ENCODE measurements at regions not wholly inside any gene's neighbourhood (a gene's known extent, or its start where the extent isn't known, plus 50 kb on each side); places are given as distances from the start of the nearest gene placed in this dataset.

- Histone ChIP-seq H3K9me2 (replicated peaks; ENCODE audit: insufficient read depth) (no peaks in the 10 kb centered on the region), H3K36me3 (replicated peaks; ENCODE audit: insufficient read depth, low read depth) (no peaks in the 10 kb centered on the region), H3K4me1 (ENCODE audit: insufficient read depth) (no peaks in the 10 kb centered on the region), H3K79me2 (no peaks in the 10 kb centered on the region), H4K20me1 (ENCODE audit: insufficient read depth, poor library complexity, severe bottlenecking) (no peaks in the 10 kb centered on the region), H3K4me2 (no peak overlapping the region), H3K9me3 (ENCODE audit: low read depth) (no peaks in the 10 kb centered on the region), H2AFZ (no peak overlapping the region), H3K27ac (no peak overlapping the region), H3K27me3 (no peaks in the 10 kb centered on the region), H3K4me3 (no peak overlapping the region)
- TF ChIP-seq, protein P1, sequence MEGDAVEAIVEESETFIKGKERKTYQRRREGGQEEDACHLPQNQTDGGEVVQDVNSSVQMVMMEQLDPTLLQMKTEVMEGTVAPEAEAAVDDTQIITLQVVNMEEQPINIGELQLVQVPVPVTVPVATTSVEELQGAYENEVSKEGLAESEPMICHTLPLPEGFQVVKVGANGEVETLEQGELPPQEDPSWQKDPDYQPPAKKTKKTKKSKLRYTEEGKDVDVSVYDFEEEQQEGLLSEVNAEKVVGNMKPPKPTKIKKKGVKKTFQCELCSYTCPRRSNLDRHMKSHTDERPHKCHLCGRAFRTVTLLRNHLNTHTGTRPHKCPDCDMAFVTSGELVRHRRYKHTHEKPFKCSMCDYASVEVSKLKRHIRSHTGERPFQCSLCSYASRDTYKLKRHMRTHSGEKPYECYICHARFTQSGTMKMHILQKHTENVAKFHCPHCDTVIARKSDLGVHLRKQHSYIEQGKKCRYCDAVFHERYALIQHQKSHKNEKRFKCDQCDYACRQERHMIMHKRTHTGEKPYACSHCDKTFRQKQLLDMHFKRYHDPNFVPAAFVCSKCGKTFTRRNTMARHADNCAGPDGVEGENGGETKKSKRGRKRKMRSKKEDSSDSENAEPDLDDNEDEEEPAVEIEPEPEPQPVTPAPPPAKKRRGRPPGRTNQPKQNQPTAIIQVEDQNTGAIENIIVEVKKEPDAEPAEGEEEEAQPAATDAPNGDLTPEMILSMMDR (IDR thresholded peaks at IDR 0.05; ENCODE audit: poor library complexity): no peak
- TF ChIP-seq EZH2phosphoT487 (IDR thresholded peaks at IDR 0.05; ENCODE audit: low read depth, severe bottlenecking, unreplicated experiment) (no peak), EZH2 (IDR thresholded peaks at IDR 0.05; ENCODE audit: borderline replicate concordance) (no peak)
- 86% methylated on average over 3 of the region's 3 CpGs for WGBS (ENCODE audit: low lambda C conversion rate, missing lambda C conversion rate)
- no peak for DNase-seq (ENCODE audit: low spot score)
Observed at GRCh38 chr4:34047363-34047762, 2197.0 kb downstream of the ARAP2 start.

DNA sequence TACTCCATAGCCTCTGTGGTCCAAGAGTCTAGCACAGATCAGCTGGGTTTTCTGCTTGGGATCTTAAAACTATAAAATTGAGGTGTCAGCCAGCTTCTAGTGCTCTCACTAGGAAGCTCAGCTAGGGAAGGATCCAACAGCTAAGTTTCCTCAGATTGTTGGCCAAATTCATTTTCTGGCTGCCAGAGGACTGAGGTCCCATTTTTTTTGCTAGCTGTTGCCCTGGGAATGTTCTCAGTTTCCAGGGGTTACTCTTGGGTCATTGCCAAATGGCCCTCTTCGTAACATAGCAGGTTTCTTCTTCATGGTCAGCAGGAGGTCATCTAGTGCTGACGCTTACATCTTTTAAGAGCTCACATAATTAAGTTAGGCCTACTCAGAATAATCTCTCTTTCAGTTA is 2178.2 kb downstream of the ARAP2 start:
- no peak overlapping the region for H3K4me3 ChIP-seq
- no peaks in the 10 kb centered on the region for H3K27me3 ChIP-seq
- no peaks in the 10 kb centered on the region for H4K20me1 ChIP-seq (ENCODE audit: insufficient read depth, poor library complexity, severe bottlenecking)
- H3K27ac ChIP-seq: no peak overlapping the region
- WGBS (ENCODE audit: low lambda C conversion rate, missing lambda C conversion rate): 80% methylated on average over 2 of the region's 2 CpGs
- no peak overlapping the region for H2AFZ ChIP-seq
- H3K9me3 ChIP-seq (ENCODE audit: low read depth): no peaks in the 10 kb centered on the region
- TF ChIP-seq, protein P1 (IDR thresholded peaks at IDR 0.05; ENCODE audit: poor library complexity): no peak
- TF ChIP-seq EZH2phosphoT487 (IDR thresholded peaks at IDR 0.05; ENCODE audit: low read depth, severe bottlenecking, unreplicated experiment) (no peak), EZH2 (IDR thresholded peaks at IDR 0.05; ENCODE audit: borderline replicate concordance) (no peak)
- no peaks in the 10 kb centered on the region for H3K79me2 ChIP-seq
- no peak for DNase-seq (ENCODE audit: low spot score)
- H3K36me3 ChIP-seq (replicated peaks; ENCODE audit: insufficient read depth, low read depth): no peaks in the 10 kb centered on the region
- no peaks in the 10 kb centered on the region for H3K4me1 ChIP-seq (ENCODE audit: insufficient read depth)
- H3K4me2 ChIP-seq: no peak overlapping the region
- no peaks in the 10 kb centered on the region for H3K9me2 ChIP-seq (replicated peaks; ENCODE audit: insufficient read depth)

DNA sequence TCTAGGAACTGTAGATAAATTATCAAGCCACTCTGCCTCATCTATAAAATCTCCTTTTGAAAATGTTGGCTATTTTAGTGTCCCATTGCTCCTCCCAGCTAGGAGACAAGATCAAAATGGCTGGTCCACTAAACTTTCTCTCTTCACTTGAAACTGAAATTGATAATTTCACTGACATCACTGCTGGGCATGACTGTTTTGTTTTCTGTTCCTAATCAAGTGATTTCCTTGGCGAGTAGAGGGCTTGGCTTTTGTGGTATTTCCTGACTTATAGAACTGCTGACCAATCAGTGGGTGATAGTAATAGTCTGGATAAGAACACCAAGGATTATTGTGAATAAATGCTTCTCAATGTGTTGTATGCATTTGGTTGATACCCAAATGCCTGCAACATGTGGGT is 2152.9 kb downstream of the ARAP2 start:
- no peak overlapping the region for H2AFZ ChIP-seq
- H3K4me2 ChIP-seq: no peak overlapping the region
- no peaks in the 10 kb centered on the region for H3K9me3 ChIP-seq (ENCODE audit: low read depth)
- no peak overlapping the region for H3K4me3 ChIP-seq
- TF ChIP-seq EZH2 (IDR thresholded peaks at IDR 0.05; ENCODE audit: borderline replicate concordance) (no peak), EZH2phosphoT487 (IDR thresholded peaks at IDR 0.05; ENCODE audit: low read depth, severe bottlenecking, unreplicated experiment) (no peak)
- TF ChIP-seq, protein P1 (IDR thresholded peaks at IDR 0.05; ENCODE audit: poor library complexity): no peak
- no peak overlapping the region for H3K27ac ChIP-seq
- H3K27me3 ChIP-seq: no peaks in the 10 kb centered on the region
- 71% methylated on average over 1 of the region's 1 CpG for WGBS (ENCODE audit: low lambda C conversion rate, missing lambda C conversion rate)
- no peaks in the 10 kb centered on the region for H4K20me1 ChIP-seq (ENCODE audit: insufficient read depth, poor library complexity, severe bottlenecking)
- H3K36me3 ChIP-seq (replicated peaks; ENCODE audit: insufficient read depth, low read depth): no peaks in the 10 kb centered on the region
- no peaks in the 10 kb centered on the region for H3K79me2 ChIP-seq
- H3K9me2 ChIP-seq (replicated peaks; ENCODE audit: insufficient read depth): no peaks in the 10 kb centered on the region
- H3K4me1 ChIP-seq (ENCODE audit: insufficient read depth): no peaks in the 10 kb centered on the region
- DNase-seq (ENCODE audit: low spot score): no peak

GRCh38 chr4:34094114-34094513 is 2150.2 kb downstream of the ARAP2 start:
- TF ChIP-seq, protein P1 (IDR thresholded peaks at IDR 0.05; ENCODE audit: poor library complexity): no peak
- TF ChIP-seq EZH2 (IDR thresholded peaks at IDR 0.05; ENCODE audit: borderline replicate concordance) (no peak), EZH2phosphoT487 (IDR thresholded peaks at IDR 0.05; ENCODE audit: low read depth, severe bottlenecking, unreplicated experiment) (no peak)

More at GRCh38 chr4:34094114-34094513, 2150.2 kb downstream of the ARAP2 start:
- H2AFZ ChIP-seq: no peak overlapping the region
- H3K9me2 ChIP-seq (replicated peaks; ENCODE audit: insufficient read depth): no peaks in the 10 kb centered on the region
- no peaks in the 10 kb centered on the region for H3K9me3 ChIP-seq (ENCODE audit: low read depth)
- H3K36me3 ChIP-seq (replicated peaks; ENCODE audit: insufficient read depth, low read depth): no peaks in the 10 kb centered on the region
- H3K4me1 ChIP-seq (ENCODE audit: insufficient read depth): no peaks in the 10 kb centered on the region
- no peaks in the 10 kb centered on the region for H4K20me1 ChIP-seq (ENCODE audit: insufficient read depth, poor library complexity, severe bottlenecking)
- H3K4me2 ChIP-seq: no peak overlapping the region
- H3K27me3 ChIP-seq: no peaks in the 10 kb centered on the region
- H3K79me2 ChIP-seq: no peaks in the 10 kb centered on the region
- no peak overlapping the region for H3K4me3 ChIP-seq
- no peak overlapping the region for H3K27ac ChIP-seq
- no peak for DNase-seq (ENCODE audit: low spot score)
